ENCODE measurements at regions not wholly inside any gene's neighbourhood (a gene's known extent, or its start where the extent isn't known, plus 50 kb on each side); places are given as distances from the start of the nearest gene placed in this dataset.

- no peak overlapping the region for H3K27ac ChIP-seq (ENCODE audit: low read depth, low read length)
- H2AFZ ChIP-seq (ENCODE audit: low read depth, low read length, severe bottlenecking): no peak overlapping the region
- TF ChIP-seq EZH2phosphoT487 (conservative IDR thresholded peaks at IDR 0.05; ENCODE audit: low read length) (no peak), CTCF (IDR thresholded peaks at IDR 0.05; ENCODE audit: insufficient read depth, low read length, poor library complexity, severe bottlenecking) (no peak)
These were observed 265.9 kb upstream of the TGFBR2 start for GRCh38 chr3:30340500-30340899.

GRCh38 chr3:30341079-30341478 is 265.3 kb upstream of the TGFBR2 start:
- no peaks in the 10 kb centered on the region for H3K27me3 ChIP-seq (ENCODE audit: low read length)
- H2AFZ ChIP-seq (ENCODE audit: low read depth, low read length, severe bottlenecking): no peak overlapping the region
- H3K4me2 ChIP-seq (ENCODE audit: low read depth, low read length, poor library complexity, severe bottlenecking): no peak overlapping the region
- no peaks in the 10 kb centered on the region for H4K20me1 ChIP-seq (ENCODE audit: low read depth, low read length)
- no peak overlapping the region for H3K4me3 ChIP-seq (ENCODE audit: insufficient read depth, low read length, poor library complexity, severe bottlenecking)
- no peaks in the 10 kb centered on the region for H3K36me3 ChIP-seq (ENCODE audit: low read length)
- no peaks in the 10 kb centered on the region for H3F3A ChIP-seq (ENCODE audit: insufficient read depth)
- H3K27ac ChIP-seq (ENCODE audit: low read depth, low read length): no peak overlapping the region
- H3K79me2 ChIP-seq (ENCODE audit: insufficient read depth, low read length): no peaks in the 10 kb centered on the region
- TF ChIP-seq EZH2phosphoT487 (conservative IDR thresholded peaks at IDR 0.05; ENCODE audit: low read length) (no peak), CTCF (IDR thresholded peaks at IDR 0.05; ENCODE audit: insufficient read depth, low read length, poor library complexity, severe bottlenecking) (no peak)
- no peaks in the 10 kb centered on the region for H3K9me3 ChIP-seq (ENCODE audit: insufficient read depth, low read length)
- H3K9ac ChIP-seq (ENCODE audit: low read length): no peak overlapping the region
- no peaks in the 10 kb centered on the region for H3K9me2 ChIP-seq (replicated peaks; ENCODE audit: insufficient read depth, low read length)

More at GRCh38 chr3:30340500-30340899, 265.9 kb upstream of the TGFBR2 start:
- Histone ChIP-seq H3F3A (ENCODE audit: insufficient read depth) (no peaks in the 10 kb centered on the region), H3K36me3 (ENCODE audit: low read length) (no peaks in the 10 kb centered on the region), H3K27me3 (ENCODE audit: low read length) (no peaks in the 10 kb centered on the region), H3K9ac (ENCODE audit: low read length) (no peak overlapping the region), H3K9me2 (replicated peaks; ENCODE audit: insufficient read depth, low read length) (no peaks in the 10 kb centered on the region), H3K9me3 (ENCODE audit: insufficient read depth, low read length) (no peaks in the 10 kb centered on the region), H4K20me1 (ENCODE audit: low read depth, low read length) (no peaks in the 10 kb centered on the region), H3K4me2 (ENCODE audit: low read depth, low read length, poor library complexity, severe bottlenecking) (no peak overlapping the region), H3K79me2 (ENCODE audit: insufficient read depth, low read length) (no peaks in the 10 kb centered on the region), H3K4me3 (ENCODE audit: insufficient read depth, low read length, poor library complexity, severe bottlenecking) (no peak overlapping the region)

- no peaks in the 10 kb centered on the region for H3K9me2 ChIP-seq (replicated peaks; ENCODE audit: insufficient read depth, low read length)
- H3K27ac ChIP-seq (ENCODE audit: low read depth, low read length): no peak overlapping the region
- TF ChIP-seq EZH2phosphoT487 (conservative IDR thresholded peaks at IDR 0.05; ENCODE audit: low read length): no peak
- no peak for TF ChIP-seq CTCF (IDR thresholded peaks at IDR 0.05; ENCODE audit: insufficient read depth, low read length, poor library complexity, severe bottlenecking)
- H3K36me3 ChIP-seq (ENCODE audit: low read length): no peaks in the 10 kb centered on the region
- no peak overlapping the region for H3K4me2 ChIP-seq (ENCODE audit: low read depth, low read length, poor library complexity, severe bottlenecking)
- no peaks in the 10 kb centered on the region for H3K79me2 ChIP-seq (ENCODE audit: insufficient read depth, low read length)
- H3F3A ChIP-seq (ENCODE audit: insufficient read depth): no peaks in the 10 kb centered on the region
- no peak overlapping the region for H3K9ac ChIP-seq (ENCODE audit: low read length)
- no peaks in the 10 kb centered on the region for H3K9me3 ChIP-seq (ENCODE audit: insufficient read depth, low read length)
- H3K27me3 ChIP-seq (ENCODE audit: low read length): no peaks in the 10 kb centered on the region
- H3K4me3 ChIP-seq (ENCODE audit: insufficient read depth, low read length, poor library complexity, severe bottlenecking): no peak overlapping the region
- H4K20me1 ChIP-seq (ENCODE audit: low read depth, low read length): no peaks in the 10 kb centered on the region
- H2AFZ ChIP-seq (ENCODE audit: low read depth, low read length, severe bottlenecking): no peak overlapping the region
These were observed 264.6 kb upstream of the TGFBR2 start for GRCh38 chr3:30341851-30342250.

Data from SU-DHL-6 (cell line).